Smooth muscle cell (in vitro differentiated cells): ENCODE measurements at regions not wholly inside any gene's neighbourhood (a gene's known extent, or its start where the extent isn't known, plus 50 kb on each side); places are given as distances from the start of the nearest gene placed in this dataset.
"Not testable (repeated sequence)": the region's sequence is repeated elsewhere in the genome, so short reads cannot be mapped to it uniquely, and the experiment has no call there.

Experiments
- DNase-seq: peaks from one replicate; lab custom pipeline; 2025; ENCODE audit not compliant: unreplicated experiment; lab: John Stamatoyannopoulos, UW
- H2AFZ ChIP-seq: fragments of 200-600 bp; sonication (generic); 2 replicates; pipeline ENCODE4 v1.6.0; 2016; ENCODE audit warnings: antibody characterized with exemption, low read depth, mild to moderate bottlenecking
- H3F3A ChIP-seq: fragments of 200-600 bp; sonication (generic); 2 replicates; pipeline ENCODE4 v1.6.0; 2017; ENCODE audit warnings: antibody characterized with exemption, low read depth
- H3K27ac ChIP-seq: fragments of 200-600 bp; sonication (generic); 2 replicates; pipeline ENCODE4 v1.5.1; 2016; ENCODE audit warnings: low read depth, mild to moderate bottlenecking
- H3K27me3 ChIP-seq: fragments of 200-600 bp; sonication (generic); 2 replicates; pipeline ENCODE4 v1.6.1; 2016; ENCODE audit warnings: low read depth, mild to moderate bottlenecking
- H3K36me3 ChIP-seq: fragments of 200-600 bp; sonication (generic); 2 replicates; pipeline ENCODE4 v1.5.1; 2016; ENCODE audit warnings: low read depth
- H3K4me1 ChIP-seq: fragments of 200-600 bp; sonication (generic); 2 replicates; pipeline ENCODE4 v1.5.1; 2016; ENCODE audit warnings: low read depth
- H3K4me2 ChIP-seq: fragments of 200-600 bp; sonication (generic); 2 replicates; pipeline ENCODE4 v1.6.0; 2016; ENCODE audit warnings: mild to moderate bottlenecking
- H3K4me3 ChIP-seq: fragments of 200-600 bp; sonication (generic); 2 replicates; pipeline ENCODE4 v1.5.1; 2016; ENCODE audit warnings: mild to moderate bottlenecking
- H3K79me2 ChIP-seq: fragments of 200-600 bp; sonication (generic); 2 replicates; pipeline ENCODE4 v1.6.0; 2016; ENCODE audit warnings: low read depth, mild to moderate bottlenecking
- H3K9ac ChIP-seq: fragments of 200-600 bp; sonication (generic); 2 replicates; pipeline ENCODE4 v1.6.0; 2016; ENCODE audit warnings: low read depth
- H3K9me3 ChIP-seq: fragments of 200-600 bp; sonication (generic); replicated peaks from 2 replicates; pipeline ENCODE4 v1.5.1; 2016; ENCODE audit warnings: low read depth
- H4K20me1 ChIP-seq: fragments of 200-600 bp; sonication (generic); 2 replicates; pipeline ENCODE4 v1.6.0; 2016; ENCODE audit warnings: low read depth
- CTCF ChIP-seq: fragments of 200-600 bp; sonication (generic); IDR thresholded peaks from 2 replicates; pipeline ENCODE4 v1.5.1; 2017; ENCODE audit warnings: borderline replicate concordance, mild to moderate bottlenecking, antibody characterized with exemption; ENCODE audit not compliant: insufficient read depth, poor library complexity, severe bottlenecking
- WGBS: methylation state at CpG from one replicate; pipeline ENCODE4 v1.1.7; 2016; ENCODE audit warnings: low lambda C conversion rate; 5-methylcytosine and 5-hydroxymethylcytosine counted together

- 87% methylated on average over 2 of the region's 2 CpGs for WGBS
- Histone ChIP-seq H3K9ac (no peak overlapping the region), H2AFZ (no peak overlapping the region), H3K9me3 (no peaks in the 10 kb centered on the region), H3K4me1 (no peaks in the 10 kb centered on the region), H3K27ac (no peak overlapping the region), H3K79me2 (no peaks in the 10 kb centered on the region), H3K4me3 (no peak overlapping the region), H4K20me1 (no peaks in the 10 kb centered on the region), H3K4me2 (no peak overlapping the region), H3F3A (no peaks in the 10 kb centered on the region), H3K36me3 (no peaks in the 10 kb centered on the region), H3K27me3 (no peaks in the 10 kb centered on the region)
- TF ChIP-seq CTCF: no peak
- DNase-seq: no peak
Observed at GRCh38 chr12:66755727-66756395, 77.0 kb upstream of the GRIP1 start.

GRCh38 chr12:66756631-66757030 lies 77.8 kb upstream of the GRIP1 start:
- 100% methylated on average over 1 of the region's 1 CpG for WGBS

GRCh38 chr12:66760122-66760521 lies 81.2 kb upstream of the GRIP1 start:
- H4K20me1 ChIP-seq, DNase-seq, H3K36me3 ChIP-seq, H3K9me3 ChIP-seq, H3K79me2 ChIP-seq, H3K27me3 ChIP-seq, H2AFZ ChIP-seq, H3K27ac ChIP-seq, H3F3A ChIP-seq, H3K4me3 ChIP-seq, H3K4me1 ChIP-seq, H3K9ac ChIP-seq, H3K4me2 ChIP-seq: not testable (repeated sequence)
- WGBS: 92% methylated on average over 4 of the region's 4 CpGs

More at GRCh38 chr12:66756631-66757030, 77.8 kb upstream of the GRIP1 start:
- Histone ChIP-seq H3K9me3 (no peaks in the 10 kb centered on the region), H4K20me1 (no peaks in the 10 kb centered on the region), H3K4me1 (no peaks in the 10 kb centered on the region), H3K27me3 (no peaks in the 10 kb centered on the region), H3K9ac (no peak overlapping the region), H3K79me2 (no peaks in the 10 kb centered on the region), H3K4me2 (no peak overlapping the region), H3F3A (no peaks in the 10 kb centered on the region), H3K36me3 (no peaks in the 10 kb centered on the region), H3K4me3 (no peak overlapping the region), H3K27ac (no peak overlapping the region), H2AFZ (no peak overlapping the region)
- DNase-seq: no peak
- no peak for TF ChIP-seq CTCF

- Histone ChIP-seq H4K20me1 (no peaks in the 10 kb centered on the region), H3K9me3 (no peaks in the 10 kb centered on the region), H3K79me2 (no peaks in the 10 kb centered on the region), H3F3A (no peaks in the 10 kb centered on the region), H3K4me1 (peaks cover 5% of the 10 kb centered on the region), H3K4me2 (no peak overlapping the region), H3K36me3 (no peaks in the 10 kb centered on the region), H3K9ac (no peak overlapping the region), H3K27ac (no peak overlapping the region), H3K4me3 (no peak overlapping the region), H2AFZ (no peak overlapping the region), H3K27me3 (no peaks in the 10 kb centered on the region)
- 69% methylated on average over 4 of the region's 4 CpGs for WGBS
- DNase-seq: no peak
- no peak for TF ChIP-seq CTCF
Observed at GRCh38 chr12:66763467-66763866, 84.6 kb upstream of the GRIP1 start.
